ENCODE measurements at regions not wholly inside any gene's neighbourhood (a gene's known extent, or its start where the extent isn't known, plus 50 kb on each side); places are given as distances from the start of the nearest gene placed in this dataset.

GRCh38 chr1:194024659-194025058 is 838.2 kb upstream of the B3GALT2 start:
- TF ChIP-seq CTCF (IDR thresholded peaks at IDR 0.05), result no peak
- TF ChIP-seq POLR2A (IDR thresholded peaks at IDR 0.05), result no peak

Measured in heart left ventricle (tissue), 13 donors.